NCI-H2029 treated with DMSO at 0.1 percent for 48 hours (cell line): ENCODE measurements at regions not wholly inside any gene's neighbourhood (a gene's known extent, or its start where the extent isn't known, plus 50 kb on each side); places are given as distances from the start of the nearest gene placed in this dataset.
A peak's percentile ranks its signal among the peaks of the same experiment; 100 is the strongest.

ENCODE experiments used
- DNase-seq: peaks from one replicate; lab custom pipeline; 2025; lab: John Stamatoyannopoulos, UW

DNA sequence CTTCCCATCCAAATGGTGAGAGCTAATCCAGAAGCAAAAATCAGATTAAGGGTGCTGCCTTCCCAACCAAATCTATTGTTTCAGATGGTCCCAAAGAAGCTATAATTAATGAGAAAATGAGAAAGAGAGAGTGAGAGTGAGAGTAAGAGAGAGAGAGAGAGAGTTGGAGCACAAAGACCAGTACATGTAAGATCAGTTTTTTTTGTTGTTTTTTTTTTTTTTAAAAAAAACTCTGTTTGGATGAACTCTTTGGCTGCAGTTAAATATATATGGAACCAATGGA lies 305.6 kb downstream of the PTEN start:
- DNase-seq = no peak

DNA sequence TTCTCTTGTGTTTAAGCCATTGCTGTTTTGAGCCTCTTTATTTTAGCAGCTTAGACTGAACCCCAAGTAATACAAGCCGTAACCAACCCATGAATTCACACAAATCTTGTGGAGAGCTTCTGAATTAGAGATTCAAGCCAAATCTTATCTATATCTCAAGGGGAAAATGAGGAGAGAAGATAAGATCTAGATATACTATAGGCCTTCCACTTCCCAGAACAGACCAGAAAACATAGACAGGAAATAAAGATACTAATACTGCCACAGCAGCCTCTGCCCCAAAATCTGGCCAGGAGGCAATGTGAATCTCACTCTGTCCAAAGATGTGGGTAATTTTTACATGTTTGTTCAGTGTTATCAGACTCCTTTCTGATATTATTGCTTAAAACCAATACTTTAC lies 307.2 kb downstream of the PTEN start:
- no peak for DNase-seq

DNA sequence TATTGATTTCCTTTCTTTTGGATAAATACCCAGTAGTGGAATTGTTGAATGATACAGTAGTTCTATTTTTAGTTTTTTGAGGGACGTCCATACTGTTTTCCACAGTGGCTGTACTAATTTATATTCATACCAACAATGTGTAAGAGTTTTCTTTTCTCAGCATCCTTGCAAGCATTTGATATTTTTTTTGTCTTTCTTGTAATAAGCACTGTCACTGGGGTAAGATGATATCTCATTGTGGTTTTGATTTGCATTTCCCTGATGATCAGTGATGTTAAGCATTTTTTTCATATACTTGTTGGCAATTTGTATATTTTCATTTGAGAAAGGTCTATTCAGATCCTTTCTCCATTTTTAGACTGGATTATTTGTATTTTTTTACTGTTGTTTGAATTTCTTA lies 308.7 kb downstream of the PTEN start:
- no peak for DNase-seq

DNA sequence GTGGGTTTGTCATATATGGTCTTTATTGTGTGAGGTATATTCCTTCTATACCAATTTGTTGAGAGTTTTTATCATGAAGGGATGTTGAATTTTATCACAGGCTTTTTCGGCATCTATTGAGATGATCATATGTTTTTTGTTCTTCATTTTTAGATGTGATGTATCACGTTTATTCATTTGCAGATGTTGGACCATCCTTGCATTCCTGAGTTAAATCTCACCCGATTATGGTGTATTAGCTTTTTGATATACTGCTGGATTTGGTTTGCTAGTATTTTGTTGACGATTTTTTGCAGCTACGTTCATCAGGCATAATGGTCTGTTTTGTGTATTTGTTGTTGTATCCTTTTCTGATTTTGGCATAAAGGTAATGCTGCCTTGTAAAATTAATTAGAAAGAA lies 311.0 kb downstream of the PTEN start:
- DNase-seq = no peak

DNA sequence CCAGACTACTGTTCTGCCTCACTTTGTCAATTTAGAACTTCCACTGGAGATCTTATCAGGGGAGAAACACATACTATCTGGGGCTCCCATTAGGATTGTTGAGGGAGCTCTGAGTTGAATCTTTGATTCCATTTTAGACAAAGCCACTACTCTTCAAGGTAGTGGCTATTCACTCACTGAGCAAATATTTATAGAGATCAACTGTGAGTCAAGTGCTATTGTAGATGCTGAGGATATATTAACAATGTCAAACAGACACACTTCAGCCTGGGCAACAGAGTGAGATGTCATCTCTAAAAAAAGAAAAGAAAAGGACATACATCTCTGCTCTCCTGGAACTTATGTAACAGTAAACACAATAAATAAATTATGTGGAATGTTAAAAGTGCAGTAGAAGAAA lies 315.3 kb downstream of the PTEN start:
- DNase-seq = peak; percentile 68

DNA sequence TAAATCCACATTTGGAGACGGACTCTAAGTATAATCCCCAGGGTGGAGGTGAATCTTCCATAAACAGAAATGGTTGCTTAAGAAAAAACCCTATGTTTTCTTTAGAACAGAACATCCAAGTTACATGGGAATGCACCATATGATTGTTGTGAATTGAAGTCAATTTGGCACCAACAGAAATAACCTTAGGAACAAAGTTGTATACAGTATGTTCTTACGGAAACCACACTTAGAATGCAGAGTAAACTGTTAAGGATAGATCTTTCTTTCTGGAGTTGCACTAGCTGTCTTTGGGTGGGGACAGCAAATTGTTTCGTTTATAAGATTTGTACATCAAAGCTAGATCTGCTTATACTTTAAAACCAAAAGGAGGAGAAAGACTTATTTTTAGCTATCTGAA lies 316.4 kb downstream of the PTEN start:
- no peak for DNase-seq

DNA sequence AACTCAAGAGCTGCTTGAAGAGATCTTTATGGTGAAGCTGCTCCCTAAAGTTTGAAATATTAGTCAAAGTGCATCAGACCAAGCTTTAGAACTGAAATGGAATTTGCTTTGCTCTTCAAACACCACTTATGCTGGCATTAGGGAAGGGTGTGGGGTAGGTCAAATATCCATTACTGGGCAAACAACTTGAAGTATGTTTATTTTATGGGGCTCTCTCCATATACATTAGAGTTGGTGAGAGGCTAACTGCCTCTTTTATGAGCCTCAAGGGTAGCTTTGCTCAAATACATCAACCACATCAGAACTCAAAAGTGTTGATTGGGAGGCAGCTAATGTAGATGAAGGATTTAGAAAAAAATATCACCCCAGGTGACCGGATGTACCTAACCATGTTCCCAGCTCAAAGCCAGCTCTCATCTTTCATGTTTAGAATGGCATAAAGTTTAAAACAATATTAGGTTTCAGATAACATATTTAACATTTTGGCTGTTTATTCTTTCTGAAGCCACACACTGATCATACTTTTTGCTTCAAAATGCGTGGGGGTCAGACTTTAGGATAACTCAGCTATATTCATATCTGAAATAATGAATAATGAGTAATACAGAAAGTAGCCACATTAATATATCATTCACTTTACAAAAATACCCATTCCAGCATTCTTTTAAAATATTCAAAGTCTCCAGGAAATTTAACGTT lies 318.6 kb downstream of the PTEN start:
- DNase-seq = peak; percentile 54

DNA sequence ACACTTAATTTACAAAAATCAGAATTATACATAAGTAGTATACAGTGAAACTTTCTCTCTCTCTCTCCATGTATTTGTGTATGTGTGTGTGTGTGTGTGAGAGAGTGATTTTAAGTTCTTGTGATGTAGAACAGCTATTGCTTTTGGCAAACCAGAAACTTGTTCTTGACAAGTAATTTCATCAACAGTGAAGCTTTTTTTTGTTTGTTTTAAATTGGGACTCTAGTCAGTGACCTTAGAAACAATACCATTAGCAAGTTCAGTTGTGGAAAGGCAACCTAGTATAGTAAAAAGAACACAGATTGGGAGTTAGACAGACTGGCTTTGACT lies 319.1 kb downstream of the PTEN start:
- no peak for DNase-seq

DNA sequence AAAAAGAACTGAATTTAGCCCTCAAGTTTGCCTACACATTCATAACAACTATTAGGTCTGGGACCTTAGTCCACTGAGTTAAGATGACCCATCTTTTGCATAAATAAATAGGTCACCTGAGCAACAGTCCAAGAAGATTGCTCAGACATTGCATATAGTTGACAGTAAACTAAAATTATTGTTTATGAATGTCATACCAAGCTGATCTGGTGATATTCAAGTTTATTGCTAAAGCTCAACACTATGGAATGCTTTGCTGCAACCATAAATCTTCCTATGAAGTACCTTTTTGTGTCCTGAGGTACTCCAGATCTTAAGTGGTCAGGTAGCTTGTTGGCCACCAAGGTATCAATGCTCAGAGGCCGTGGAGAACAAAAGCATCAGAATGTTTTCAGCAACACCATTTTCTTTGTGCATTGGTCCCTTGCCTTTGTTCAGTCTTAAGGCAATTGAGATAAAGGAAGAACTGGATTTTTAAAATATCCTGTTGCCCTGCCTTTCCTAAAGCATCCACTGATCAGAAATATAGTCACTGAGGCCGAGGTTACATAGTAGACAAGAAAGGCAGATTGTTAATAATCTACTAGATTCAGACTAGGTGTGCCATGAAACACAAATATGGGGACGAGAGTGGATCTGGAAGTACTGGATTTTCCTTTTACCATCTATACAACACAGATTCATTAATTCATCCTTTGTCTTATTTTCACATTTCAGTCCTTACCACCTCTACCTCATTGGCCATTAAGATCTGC lies 321.3 kb downstream of the PTEN start:
- peak; percentile 19 for DNase-seq

DNA sequence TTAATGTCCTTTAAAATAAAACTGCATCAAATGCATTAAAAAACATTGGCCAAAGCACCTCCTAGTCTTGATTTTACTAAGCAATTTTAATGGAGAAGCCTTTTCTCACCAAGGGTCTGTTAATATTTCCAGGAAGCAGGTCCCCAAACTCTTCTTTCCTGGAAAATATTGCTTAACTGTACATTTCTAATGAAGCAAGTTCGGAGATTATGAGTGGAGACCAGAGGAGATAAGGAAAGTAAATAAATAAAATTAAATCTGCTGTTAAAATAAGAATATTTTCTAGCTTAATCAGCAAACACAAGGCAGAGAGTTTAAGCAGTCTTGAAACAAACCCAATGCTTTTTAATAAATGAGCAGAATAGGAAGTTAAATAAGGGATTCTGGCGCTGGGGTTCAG lies 322.4 kb downstream of the PTEN start:
- DNase-seq = no peak

DNA sequence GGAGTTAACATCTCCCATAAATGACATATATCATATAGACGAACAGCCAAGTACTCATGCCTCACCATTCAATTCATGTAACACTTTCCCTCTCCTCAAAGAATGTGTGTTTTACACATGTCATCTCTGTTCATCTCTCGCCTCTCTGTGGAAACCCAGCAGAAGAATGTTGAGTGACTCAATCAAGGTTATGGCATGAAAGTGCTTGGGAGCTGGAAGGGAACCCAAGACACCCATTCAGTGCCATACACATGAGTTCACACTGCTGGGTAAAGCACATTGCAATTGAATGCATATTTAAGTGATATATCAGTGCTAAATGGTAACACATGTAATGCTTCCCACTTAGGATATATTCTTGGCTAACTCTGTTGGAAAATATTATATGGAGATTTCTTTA lies 322.9 kb downstream of the PTEN start:
- no peak for DNase-seq

DNA sequence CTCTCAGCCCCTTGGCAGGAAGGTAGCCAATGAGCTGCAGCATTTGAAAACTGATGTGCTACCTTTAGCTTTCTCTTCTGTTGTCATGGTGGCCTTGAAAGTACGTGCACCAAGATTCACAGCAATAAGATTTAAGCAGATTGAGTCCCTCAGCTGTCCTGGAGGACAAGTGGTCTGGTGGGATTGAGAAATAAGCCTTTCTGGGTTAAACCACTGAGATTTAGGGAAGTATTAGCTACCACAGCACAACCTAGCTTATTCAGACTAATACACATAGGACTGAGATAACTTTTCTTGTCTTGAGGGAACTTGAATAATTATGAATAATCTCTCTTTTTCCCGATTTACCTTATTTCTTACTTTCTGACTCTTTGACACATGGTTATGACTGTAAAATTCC lies 324.0 kb downstream of the PTEN start:
- no peak for DNase-seq

DNA sequence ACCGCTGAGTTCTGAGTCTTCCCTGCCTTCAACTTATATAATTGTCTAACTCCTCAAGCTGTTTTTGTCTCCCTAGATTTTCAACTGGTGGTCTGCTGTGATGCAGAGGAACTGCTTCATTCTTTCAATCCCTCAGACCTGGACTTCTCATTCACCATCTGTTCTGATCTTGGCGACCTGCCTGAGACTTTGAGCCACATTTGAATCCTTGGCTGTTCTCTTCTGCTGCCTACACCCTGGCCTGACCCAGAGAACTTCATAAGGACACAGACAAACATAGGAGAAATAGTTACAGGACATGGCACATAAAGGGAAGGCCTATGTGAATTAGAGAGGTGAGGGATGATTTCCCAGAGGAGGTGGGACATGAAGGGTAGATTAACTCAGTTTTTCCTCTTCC lies 326.7 kb downstream of the PTEN start:
- no peak for DNase-seq

DNA sequence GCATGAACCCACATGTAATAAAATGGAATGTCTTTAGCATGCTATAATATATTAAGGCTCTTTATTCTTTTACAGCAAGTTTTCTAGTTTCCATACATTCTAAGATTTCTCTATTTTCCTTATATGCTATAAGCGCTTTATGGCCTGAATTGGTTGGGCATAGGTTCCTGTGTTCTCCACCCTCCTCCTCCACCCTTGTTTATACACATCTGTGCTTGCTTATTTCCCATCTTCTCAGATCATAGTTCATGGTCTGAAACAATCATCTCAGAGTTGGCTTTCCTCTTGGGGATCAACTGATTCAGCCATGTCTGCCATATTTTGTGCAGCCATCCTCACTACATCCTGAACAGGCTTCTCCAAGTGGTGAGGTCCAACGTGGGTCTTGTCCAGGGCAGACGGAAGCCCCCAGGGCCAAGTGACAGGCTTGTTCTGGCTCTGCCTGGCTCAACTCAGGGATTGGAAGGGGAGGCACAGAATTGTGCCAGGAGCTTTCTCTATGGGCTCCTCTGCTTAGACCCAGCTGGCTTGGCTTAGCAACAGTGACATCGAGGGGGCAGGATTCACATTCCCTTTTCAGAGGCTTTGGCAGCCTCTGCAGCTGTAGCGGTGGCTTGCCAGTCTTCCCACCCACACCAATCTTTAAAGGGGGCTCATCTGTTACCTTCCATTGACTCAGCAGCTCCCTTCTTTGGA lies 327.3 kb downstream of the PTEN start:
- DNase-seq = no peak

DNA sequence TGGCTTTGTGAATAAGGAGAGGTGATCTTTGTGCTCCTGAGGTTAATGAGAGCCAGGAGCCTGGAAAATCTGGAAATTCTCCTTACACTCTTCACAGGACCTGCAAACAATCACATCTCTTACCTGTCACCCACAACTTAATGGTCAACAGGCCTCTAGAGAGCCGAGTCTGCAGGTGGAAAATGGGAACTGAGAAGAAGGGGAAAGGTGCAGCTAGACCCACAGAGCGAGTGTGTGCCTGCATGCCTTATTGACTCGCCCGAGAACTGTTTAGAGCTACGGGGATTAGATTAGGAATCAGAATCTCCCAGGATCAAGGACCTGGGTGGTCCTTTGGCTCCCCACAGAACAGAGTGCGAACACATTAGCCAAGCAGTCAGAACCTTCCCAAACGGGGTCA lies 329.6 kb downstream of the PTEN start:
- DNase-seq = no peak

DNA sequence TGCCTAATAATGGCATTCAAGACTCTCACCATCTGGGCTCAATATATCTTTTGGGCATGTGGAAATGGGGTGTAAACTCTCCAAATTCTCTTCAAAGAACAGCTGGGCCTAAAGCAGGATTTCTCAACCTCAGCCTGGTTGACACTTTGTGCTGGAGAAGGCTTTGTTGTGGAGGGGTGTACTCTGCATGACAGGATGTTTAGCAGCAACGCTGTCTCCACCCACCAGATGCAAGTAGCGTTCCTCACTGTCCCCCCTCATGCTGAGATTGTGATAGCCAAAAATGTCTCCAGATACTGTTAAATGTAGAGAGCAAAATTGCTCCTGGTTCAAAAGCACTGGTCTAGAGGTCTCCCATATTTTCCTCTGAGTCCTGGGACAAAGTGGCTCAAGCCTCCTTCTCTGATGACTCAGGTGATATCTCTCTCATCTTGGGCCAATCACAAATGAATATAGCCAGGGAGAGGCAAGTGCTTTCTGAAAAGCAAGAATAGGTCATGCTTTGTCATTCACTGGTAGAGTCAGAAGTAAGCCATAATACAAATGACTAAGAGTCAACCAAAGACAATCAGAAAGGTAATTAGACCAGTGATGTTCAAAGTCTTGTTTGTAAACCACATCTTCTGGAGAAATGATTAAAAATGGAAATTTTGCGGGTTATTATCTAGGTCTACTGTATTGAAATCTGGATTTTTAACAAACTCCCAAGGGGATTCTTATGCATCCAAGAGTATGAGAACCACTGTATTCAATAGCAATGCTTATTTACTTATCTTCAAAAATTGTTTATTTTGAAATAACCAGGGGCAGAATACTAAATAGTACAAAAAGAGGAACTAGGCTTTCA lies 330.8 kb downstream of the PTEN start:
- no peak for DNase-seq

DNA sequence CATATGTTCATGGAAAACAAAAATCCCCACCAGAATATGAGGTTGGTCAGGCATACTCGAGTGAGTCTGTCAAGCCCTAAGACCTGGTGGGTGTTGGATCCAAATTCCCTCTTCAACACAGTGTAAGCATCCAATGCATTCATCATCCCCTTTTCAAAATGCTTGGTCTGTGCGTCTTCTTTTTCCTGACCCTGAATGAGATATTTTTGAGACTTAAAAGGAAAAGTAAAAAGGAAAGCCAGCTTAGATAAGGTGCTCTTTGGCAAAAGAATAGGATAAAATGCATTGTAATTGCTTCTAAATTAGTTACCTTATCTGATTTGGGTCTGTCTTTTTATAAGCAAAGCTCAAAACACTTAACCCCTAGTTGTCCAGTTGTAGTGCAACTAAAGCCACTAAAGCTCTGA lies 331.5 kb downstream of the PTEN start:
- DNase-seq = no peak

DNA sequence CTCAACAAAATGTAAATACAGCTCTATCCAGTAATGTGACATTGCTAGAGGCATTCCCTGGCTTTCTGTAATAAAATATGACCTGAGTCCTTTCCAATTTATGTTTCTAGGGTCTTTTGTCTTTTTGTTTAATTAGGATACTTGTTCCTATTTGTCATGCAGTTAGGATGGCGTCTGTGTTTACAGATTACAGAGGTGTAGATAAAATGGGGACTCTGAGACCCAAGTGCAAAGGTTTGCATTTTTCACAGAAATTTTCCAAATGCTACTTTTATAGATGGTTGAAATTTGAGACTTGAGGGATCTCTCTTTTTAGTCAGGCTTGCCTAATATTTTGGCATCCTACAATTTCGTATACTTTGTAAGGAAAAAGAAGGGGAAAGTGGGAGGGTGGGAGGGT lies 332.4 kb downstream of the PTEN start:
- peak; percentile 6 for DNase-seq

DNA sequence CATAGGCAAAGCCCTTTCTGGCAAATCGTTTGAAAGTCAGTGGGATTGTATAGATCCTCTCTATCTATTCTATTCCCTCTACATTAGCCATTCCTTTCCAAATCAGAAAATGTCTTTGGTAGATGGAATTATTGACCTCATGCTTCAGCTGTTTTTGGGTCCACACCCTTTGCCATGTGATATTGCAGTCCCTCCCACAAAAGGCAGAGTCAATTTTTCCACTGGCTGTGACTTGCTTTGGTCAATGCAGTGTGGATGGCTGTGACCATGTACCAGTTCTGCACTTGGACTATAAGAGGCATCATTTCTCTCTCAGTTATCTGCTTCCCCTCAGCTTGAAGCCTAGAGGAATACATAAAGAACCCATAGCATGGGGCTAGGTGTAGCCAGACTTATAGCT lies 332.9 kb downstream of the PTEN start:
- no peak for DNase-seq

DNA sequence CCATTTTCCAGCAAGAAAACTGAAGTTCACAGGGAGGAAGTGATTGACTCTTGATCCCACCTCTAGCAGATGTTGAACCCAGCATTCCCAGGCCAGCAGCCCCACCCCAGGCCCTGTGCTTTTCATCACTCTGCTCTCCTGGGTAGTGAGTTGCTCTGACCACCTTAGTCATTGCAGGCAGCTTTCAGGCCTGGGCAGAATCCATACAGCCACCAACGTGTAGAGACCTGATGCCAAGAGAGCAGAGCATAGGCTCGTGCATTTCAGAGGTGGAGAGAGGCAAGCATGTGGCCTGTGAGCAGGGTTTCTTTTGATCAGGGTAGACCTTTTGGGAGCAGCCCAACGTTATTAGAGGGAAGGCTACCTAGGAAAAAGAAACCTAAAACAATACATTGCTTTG lies 334.6 kb downstream of the PTEN start:
- no peak for DNase-seq

DNA sequence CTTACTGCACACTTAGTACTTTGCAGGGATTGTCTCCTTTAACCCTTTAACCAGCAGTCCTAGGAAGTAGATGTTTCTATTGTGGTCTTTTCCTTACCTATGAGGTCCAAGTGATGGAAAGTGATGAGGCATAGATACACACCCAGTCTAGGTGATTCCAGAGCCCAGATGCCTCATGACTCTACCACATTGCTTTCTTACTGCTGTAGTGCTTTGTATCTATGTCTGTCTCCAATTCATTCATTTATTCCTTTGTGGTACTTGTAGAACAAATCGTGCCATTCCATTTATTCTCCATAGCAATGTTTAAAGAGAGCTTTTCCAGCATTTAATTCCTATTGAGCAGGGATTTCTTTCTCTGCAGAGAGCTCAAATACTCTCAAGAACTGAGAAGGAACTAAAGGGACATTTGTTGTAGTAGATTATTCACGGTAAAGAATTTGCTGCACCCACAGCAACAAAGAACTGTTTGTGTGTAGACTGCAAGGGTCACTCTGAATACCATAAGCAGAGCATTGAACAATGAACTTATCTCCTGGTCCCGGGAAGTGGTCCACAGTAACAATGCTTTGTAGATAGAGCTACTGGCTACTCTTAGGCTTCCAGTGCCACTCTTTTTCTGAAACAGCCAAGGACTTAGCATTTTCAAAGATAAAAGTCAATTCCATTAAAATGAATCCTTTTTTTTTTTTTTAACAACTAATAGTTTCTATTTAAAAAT lies 337.0 kb downstream of the PTEN start:
- no peak for DNase-seq

DNA sequence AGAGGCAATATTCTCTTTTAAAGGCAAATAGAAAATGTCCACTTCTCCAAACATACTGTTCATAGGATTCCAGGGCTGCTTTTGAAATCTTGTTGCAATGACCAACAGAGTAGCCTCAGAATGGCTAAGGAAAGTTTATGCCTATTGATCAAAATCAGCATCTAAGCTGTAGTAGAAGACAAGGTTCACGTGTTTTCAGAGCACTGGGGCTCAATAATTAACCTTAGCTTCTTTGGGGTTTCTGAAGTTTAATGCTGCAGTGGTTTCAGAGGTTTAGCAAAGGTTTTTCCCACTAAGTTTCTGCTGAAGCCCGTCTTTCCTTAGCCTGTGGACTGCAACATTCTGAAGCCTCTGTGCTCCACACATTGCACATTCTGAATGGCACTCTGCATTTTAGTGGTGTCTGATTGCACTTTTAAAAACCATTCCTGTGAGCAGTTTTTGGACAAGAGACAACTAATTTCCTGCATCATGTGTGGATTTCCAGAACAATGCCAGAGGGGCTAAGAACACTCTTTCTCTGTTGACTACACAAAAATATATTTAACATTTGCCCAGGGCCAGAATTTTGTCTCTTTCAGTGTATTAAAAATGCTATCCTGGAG lies 342.5 kb downstream of the PTEN start:
- no peak for DNase-seq
